ENCODE measurements at regions not wholly inside any gene's neighbourhood (a gene's known extent, or its start where the extent isn't known, plus 50 kb on each side); places are given as distances from the start of the nearest gene placed in this dataset.

- TF ChIP-seq SIRT6 (IDR thresholded peaks at IDR 0.05; ENCODE audit: low read length): no peak
- no peak for TF ChIP-seq EGR1 (IDR thresholded peaks at IDR 0.05; ENCODE audit: borderline replicate concordance, low read depth, low read length)
- TF ChIP-seq CTCF (IDR thresholded peaks at IDR 0.05; ENCODE audit: control extremely low read depth in 1 of 3, insufficient read depth in 1 of 3, low read depth in 1 of 3, low read length in 3 of 3): no peak
- TF ChIP-seq SRF (IDR thresholded peaks at IDR 0.05; ENCODE audit: low read depth, low read length): no peak
- no peak for TF ChIP-seq NANOG (IDR thresholded peaks at IDR 0.05; ENCODE audit: insufficient read depth, low read depth, low read length, poor library complexity, severe bottlenecking)
- TF ChIP-seq EZH2 (IDR thresholded peaks at IDR 0.05; ENCODE audit: low read depth, low read length, severe bottlenecking): no peak
- no peak for TF ChIP-seq USF2 (IDR thresholded peaks at IDR 0.05; ENCODE audit: low read length)
- no peak for TF ChIP-seq MAX (IDR thresholded peaks at IDR 0.05)
Measured at GRCh38 chr7:92939666-92940360, 103.4 kb upstream of the CDK6 start.
